GM19099 (cell line): ENCODE measurements at regions not wholly inside any gene's neighbourhood (a gene's known extent, or its start where the extent isn't known, plus 50 kb on each side); places are given as distances from the start of the nearest gene placed in this dataset.

Source experiments
- POLR2A ChIP-seq: IDR thresholded peaks from 3 replicates; pipeline ENCODE4 v1.6.1; 2011; ENCODE audit warnings: low read depth; ENCODE audit not compliant: insufficient read length; ENCODE audit errors: extremely low read depth

DNA sequence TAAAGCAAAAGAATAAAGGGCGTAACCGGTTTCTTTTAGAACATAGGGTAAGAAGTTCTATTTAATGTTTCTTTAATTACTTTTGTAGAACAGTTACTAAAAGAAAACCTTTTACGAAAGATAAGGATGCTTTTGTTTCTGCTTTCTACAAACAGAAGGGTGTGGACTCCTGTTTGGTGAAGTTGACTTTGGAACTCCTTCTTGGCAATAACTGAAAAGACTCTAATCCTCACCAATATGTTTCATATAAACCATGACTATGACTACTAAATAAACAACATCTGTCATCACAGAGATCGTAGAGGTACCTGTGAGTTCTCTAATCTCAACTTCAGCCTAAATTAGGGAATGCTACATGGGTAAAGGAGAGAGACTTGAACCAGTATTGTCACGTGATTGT is 210.8 kb upstream of the FLRT2 start:
- TF ChIP-seq POLR2A: no peak

DNA sequence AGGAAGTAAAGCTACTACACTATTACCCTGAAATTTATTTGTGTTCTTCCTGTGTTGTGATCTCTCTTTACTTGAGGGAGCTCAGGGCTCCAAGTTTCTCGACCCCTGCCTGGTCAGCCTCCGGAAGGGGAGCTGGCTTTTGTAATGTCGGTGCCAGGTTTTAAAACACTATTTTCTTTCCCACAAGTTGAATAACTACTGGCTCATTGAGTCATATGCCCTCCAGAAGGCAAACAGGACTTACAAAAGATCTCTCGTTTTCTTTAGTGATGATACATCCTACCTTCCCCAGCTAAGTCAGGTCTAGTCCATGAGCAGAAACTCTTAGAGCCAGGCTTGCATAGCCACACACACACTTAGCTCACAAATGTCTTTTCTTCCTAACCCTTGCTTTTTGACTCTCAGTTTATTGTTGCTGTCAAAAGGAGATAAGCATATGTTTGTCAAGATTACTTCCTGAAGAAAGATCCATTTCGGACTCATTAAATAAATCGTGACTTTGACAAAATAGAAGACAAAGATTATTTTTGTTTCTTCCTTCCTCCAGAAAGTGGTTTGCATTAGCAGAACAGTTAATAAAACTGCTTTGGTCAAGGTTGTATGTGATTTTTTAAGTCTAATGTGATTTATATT is 209.8 kb upstream of the FLRT2 start:
- TF ChIP-seq POLR2A: no peak

DNA sequence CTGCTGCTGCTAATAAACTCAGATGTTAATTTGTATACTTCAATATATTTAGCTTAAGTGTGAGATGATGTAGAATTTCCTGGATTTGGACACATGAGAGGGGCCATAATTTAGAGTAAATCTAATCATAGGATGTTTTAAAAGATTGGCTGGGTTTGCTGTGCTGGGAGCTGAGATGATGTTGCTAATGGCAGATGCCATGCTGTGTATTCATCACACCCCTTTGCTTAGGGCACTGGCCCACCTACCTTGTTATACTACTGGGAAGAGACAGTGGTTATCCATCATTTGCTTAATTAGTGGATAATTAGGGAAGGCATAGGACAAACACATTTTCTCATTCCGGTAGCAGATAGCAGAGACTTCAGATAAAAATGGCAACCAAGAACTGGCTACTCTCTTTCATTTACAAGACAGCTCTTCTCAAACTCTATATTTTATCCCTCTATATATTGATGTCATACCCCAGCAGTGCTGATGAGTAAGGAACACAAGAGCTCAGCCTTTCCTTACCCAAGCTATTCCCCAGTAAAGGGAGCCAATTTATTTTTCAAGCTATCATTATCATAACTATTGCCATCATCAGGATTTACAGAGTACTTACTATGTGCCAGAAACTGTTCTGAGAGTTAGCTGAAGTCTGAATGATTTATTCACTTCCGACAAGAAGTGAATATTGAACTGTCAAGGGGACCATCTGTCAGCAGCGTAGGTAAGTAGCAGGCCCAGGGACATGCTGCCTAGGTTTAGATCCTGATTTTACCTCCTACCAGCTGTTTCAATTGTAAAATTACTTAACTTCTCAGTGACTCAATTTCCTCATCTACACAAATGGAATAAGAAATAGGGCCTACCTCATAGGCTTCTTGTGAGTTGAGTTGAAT is 204.6 kb upstream of the FLRT2 start:
- TF ChIP-seq POLR2A: no peak

DNA sequence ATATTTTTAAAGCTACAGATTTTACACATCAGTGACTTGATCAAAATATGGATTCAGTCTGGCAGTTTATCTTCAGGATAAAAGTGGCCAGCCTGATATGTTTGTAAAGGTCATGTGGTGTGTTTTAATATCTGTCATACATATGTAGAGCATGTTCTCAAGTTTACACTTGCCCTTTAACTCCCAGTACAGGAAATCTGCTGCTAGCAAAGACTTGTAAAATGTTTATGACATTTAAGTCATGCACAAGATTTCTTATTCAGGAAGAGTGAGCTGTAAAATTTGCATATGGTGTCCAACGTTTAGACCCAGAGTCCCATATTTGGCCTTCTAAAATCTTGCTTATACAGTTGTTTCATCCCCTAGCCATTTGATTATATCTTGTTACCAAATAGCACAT is 197.5 kb upstream of the FLRT2 start:
- TF ChIP-seq POLR2A: no peak

DNA sequence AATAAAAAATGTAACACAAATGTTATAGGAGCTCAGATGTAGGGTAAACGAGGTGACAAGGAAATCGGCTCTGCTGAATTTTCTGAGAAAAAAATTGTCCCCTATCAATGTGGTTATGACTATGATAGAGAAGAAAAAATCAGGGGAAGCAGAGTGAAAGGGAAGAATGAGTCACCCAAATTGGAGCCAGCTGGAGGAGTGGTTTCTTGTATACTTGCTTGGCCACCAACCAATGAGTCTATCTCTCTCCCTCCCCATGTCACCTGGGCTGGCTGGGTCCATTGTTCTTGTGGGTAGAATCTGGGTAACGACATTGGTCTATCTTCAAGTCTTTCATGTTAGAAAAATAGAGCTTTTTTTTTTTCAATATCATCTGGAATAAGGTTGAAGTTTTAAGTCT is 196.6 kb upstream of the FLRT2 start:
- no peak for TF ChIP-seq POLR2A

DNA sequence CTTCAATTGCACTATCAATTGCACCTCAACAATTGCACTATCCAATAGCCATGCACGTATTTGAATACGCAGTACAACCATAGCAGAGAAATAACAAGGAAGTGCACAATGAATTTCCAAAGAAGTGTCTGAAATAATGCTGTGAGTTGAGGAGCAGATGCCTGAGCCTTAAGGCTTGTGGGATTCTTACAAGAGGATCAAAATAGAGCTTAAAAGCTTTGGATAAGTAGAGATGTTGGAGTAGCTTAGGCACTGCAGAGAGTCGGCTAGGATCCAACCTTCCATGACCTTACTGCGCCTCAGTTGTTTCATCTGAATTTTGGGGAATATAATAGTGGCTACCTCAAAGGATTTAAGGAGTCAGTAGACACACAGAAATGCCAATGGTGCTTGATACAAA is 196.1 kb upstream of the FLRT2 start:
- no peak for TF ChIP-seq POLR2A

DNA sequence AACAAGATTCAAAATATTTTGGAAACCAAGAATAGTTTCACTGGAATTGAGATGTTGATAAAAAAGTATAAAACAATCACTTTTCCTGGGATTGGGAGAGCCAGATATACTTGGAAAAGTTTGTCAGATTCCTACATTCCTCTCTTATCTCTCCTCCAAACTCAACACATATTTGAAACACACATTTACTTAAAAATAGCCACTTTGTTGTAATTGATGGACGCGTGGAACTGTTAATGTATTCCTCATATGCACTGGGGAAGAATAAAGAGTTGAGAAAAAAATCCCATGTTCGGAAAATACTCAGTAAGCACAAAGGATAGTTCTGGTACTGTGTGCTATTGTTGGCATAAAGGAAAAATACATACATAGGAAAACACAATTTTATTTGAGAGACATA is 195.6 kb upstream of the FLRT2 start:
- TF ChIP-seq POLR2A: no peak

DNA sequence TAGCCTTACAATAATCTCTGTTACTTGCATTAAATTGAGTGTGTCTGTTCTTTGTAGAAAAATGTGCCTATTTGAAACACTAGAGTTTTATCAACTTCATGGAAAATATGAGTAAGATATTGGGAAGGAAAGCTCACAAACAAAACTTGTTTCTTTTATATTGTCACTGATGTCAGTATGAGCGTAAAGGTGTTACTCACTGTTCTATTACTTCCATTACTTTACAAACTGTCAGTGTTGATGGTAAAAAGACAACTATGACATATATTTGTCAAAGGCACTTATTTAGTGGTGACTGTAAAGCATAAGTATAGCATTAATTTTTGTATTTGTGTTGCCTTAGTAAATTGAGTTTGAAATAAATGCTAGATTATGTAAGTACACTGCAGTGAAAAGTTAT is 193.7 kb upstream of the FLRT2 start:
- no peak for TF ChIP-seq POLR2A

DNA sequence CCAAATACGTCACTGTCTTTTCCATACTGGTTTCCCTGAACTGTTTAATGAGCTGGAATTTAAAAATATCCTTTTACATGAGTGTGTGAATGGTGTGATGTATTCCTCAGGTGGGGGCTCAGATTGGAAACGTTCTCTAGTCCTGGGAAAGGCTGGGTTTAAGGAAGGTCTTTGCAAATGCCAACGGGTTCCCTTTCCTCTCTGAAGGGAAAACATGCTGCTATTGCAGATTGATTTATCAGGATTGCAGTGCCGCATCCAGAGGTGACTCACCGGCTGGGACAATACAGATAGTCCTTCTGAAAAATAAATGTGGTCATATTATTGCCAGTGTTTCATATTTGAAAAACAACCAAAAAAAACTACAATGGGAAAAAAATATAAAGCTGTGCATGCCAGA is 193.1 kb upstream of the FLRT2 start:
- TF ChIP-seq POLR2A: no peak

DNA sequence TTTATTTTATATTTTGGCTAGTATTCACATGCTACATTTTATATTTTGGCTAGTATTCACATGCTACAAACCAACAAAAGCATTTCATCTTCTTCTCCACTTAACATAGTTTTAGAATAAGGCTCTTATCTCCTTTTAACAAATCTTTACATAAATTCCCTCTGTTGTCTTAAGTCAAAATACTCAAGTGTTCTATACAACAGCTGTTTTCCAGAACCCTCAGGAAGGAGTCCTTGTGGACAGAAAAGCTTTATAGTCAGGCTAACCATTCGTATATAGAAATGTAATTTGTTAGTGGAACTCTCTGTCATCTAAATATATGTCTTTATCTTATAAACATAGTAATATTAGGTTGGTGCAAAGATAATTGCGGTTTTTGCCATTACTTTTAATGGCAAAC is 191.0 kb upstream of the FLRT2 start:
- no peak for TF ChIP-seq POLR2A

DNA sequence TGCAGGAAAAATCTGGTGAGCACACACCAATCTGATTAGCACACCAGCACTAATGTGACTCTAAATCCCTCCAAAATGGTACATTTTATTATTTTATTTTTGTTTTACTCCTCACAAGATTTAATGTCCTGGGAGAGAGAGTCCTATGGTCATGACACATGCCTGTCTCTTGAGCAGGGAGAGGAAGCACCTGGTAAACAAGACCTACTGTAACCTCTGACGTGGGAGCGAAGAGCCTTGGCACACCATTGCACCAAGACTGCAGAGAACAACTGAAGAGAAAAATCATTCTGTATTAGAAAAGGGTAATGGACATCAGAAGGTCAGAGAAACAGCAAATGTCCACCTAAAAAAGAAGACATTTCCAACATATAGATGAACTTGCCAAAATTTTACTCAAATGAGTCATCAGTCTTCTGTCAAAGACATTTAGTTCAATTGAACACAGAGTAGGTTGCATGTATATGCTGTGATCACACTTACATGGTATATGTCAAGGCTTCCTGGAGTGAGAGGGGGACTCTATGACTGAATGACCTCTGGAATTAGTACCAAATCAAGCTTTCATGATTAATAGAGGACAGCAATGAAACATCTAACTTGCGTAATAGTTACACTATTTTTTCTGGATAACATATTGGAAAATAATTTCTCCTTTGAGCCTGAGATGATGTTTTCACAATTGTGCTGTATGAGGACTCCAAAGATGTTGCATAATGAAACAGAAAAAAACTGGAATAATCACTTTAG is 186.9 kb upstream of the FLRT2 start:
- TF ChIP-seq POLR2A: no peak

DNA sequence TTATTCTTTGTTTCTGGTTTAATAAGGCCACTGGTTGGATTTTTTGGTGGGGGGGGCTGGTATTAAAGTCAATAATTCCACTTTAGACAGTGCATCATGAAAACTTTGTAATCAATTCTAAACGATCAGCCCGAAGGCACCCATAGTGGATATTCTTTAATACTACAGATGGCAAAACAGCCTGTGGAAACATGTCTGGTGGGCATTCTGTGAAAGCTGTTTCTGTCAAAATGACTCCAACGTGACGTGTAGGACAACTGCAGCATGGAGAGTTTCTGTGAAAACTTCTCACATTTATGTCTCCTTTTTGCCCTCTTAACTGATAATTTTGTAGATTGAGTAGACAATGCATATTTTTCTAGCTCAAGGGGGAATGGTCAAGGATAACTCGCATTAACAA is 185.8 kb upstream of the FLRT2 start:
- no peak for TF ChIP-seq POLR2A

DNA sequence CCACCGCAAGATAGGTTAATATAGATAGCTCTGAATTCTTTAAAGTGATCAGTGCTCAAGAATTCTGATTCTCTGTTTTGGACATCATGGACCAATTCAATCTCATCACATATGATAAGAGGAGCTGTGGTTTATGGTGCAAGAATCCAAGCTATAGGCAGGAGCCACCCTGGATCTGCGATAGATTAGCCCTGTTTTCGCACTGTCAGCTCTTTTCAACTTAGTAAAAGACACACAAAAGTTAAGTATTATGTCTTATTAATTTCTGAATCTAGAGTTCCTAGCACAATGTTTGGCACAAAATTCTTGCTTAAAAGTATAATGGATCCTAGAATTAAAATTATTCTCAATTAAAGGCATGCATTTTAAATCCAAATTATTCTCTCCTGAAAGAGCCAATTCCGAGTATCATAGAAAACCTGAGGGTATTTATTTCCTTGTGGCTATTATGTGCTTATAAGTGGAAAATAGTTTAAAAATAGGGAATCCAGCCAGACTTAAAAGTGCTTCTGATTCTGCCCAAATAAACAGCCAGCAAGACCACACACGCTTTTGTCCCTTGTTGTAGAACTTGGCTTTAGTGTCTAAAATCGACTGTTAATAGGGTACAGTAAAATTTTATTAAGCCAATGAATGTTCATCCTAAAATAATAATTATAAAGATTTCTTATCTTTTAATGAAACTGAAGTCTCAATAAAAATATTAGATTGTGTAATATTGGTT is 184.9 kb upstream of the FLRT2 start:
- TF ChIP-seq POLR2A: no peak

DNA sequence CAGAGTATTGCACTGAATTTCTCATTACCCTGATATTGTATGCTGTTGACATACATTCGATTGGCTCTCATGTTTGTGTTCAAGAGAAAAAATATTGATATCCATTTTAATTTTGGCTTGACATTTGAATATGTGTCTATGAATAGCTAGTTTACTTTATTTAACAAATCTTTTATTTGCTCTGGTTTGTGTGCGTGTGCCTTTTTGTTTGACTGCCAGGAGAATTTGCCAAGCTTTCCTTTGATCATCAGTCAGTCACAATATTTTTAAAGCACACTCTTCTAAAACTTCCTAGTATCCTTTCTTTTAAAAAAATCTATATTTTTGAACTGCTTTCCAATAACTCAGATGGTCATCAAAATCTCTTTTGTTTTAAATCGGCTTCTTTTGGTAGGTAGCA is 179.3 kb upstream of the FLRT2 start:
- no peak for TF ChIP-seq POLR2A

DNA sequence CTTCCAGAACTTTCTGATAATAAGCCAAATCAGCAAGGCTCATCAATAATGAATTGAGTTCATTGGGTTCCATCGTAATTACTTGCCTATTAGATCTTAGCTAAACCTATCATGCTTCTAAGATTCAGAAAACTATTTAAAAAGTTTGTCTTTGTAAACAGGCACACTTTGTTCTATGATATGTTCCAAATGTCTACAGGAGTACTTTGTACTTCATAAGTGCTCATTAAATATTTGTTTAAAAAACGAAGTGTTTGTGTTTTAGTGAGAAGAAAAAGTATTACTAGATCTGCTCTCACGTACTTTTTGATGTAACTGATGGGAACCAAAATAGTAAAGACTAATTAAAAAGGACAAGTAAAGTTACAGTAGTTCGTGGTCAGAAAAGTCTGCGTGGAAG is 172.8 kb upstream of the FLRT2 start:
- TF ChIP-seq POLR2A: no peak
